PC-3 (cell line): ENCODE measurements at regions not wholly inside any gene's neighbourhood (a gene's known extent, or its start where the extent isn't known, plus 50 kb on each side); places are given as distances from the start of the nearest gene placed in this dataset.

Experiments
- ATAC-seq: fragments of 200-7000 bp; cut with Tn5 transposase; 2 replicates; pipeline ENCODE4 v1.9.1; 2020; ENCODE audit warnings: mild to moderate bottlenecking, moderate library complexity
- BruUV-seq: library from RNA; stranded (reverse); fragments of 400-500 nt; replicated peaks from 2 replicates; lab custom pipeline; 2021; lab: Mats Ljungman, UMichigan
- CTCF ChIA-PET: fragments of 300-600 bp; sonication (Branson Sonifier 250); formaldehyde crosslinking; loops from one replicate; lab custom pipeline; 2022; ENCODE audit warnings: antibody characterized with exemption; lab: Charles Lee
- POLR2A ChIA-PET: fragments of 300-600 bp; sonication (Branson Sonifier 250); formaldehyde crosslinking; loops from one replicate; lab custom pipeline; 2022; ENCODE audit warnings: antibody characterized with exemption; ENCODE audit not compliant: unreplicated experiment; lab: Charles Lee
- DNase-seq: peaks from one replicate; pipeline ENCODE4 v3.0.0-alpha.2; 2015
- H2AFZ ChIP-seq: fragments of 300-600 bp; sonication (generic); 2 replicates; pipeline ENCODE4 v1.6.0; 2016; ENCODE audit warnings: antibody characterized with exemption, low read length
- H3F3A ChIP-seq: fragments of 300-600 bp; sonication (generic); one replicate; pipeline ENCODE4 v1.6.0; 2017; ENCODE audit warnings: antibody characterized with exemption, low read length, control low read depth, mild to moderate bottlenecking; ENCODE audit not compliant: unreplicated experiment
- H3K27ac ChIP-seq: fragments of 300-600 bp; sonication (generic); 2 replicates; pipeline ENCODE4 v1.5.1; 2016; ENCODE audit warnings: mild to moderate bottlenecking, low read length
- H3K27me3 ChIP-seq: fragments of 300-600 bp; sonication (generic); 2 replicates; pipeline ENCODE4 v1.6.1; 2016; ENCODE audit warnings: low read length, mixed read lengths
- H3K36me3 ChIP-seq: fragments of 300-600 bp; sonication (generic); 2 replicates; pipeline ENCODE4 v1.6.1; 2016; ENCODE audit warnings: low read depth, mixed run types, low read length, mixed read lengths
- H3K4me1 ChIP-seq: fragments of 300-600 bp; sonication (generic); 2 replicates; pipeline ENCODE4 v1.5.1; 2016; ENCODE audit warnings: low read length; ENCODE audit not compliant: insufficient read depth
- H3K4me2 ChIP-seq: fragments of 300-600 bp; sonication (generic); 2 replicates; pipeline ENCODE4 v1.6.0; 2016; ENCODE audit warnings: low read length
- H3K4me3 ChIP-seq: fragments of 300-600 bp; sonication (generic); 2 replicates; pipeline ENCODE4 v1.5.1; 2016; ENCODE audit warnings: mild to moderate bottlenecking, low read length, mixed read lengths
- H3K79me2 ChIP-seq: fragments of 300-600 bp; sonication (generic); 2 replicates; pipeline ENCODE4 v1.6.1; 2017; ENCODE audit warnings: low read length, mixed read lengths
- H3K9ac ChIP-seq: fragments of 300-600 bp; sonication (generic); 2 replicates; pipeline ENCODE4 v1.6.0; 2016; ENCODE audit warnings: mild to moderate bottlenecking, low read length
- H3K9me2 ChIP-seq: fragments of 300-600 bp; sonication (generic); replicated peaks from 2 replicates; pipeline ENCODE4 v1.6.1; 2016; ENCODE audit warnings: mixed run types, low read length, mixed read lengths
- H3K9me3 ChIP-seq: fragments of 300-600 bp; sonication (generic); 2 replicates; pipeline ENCODE4 v1.6.1; 2016; ENCODE audit warnings: low read length, mixed read lengths
- H4K20me1 ChIP-seq: fragments of 300-600 bp; sonication (generic); 2 replicates; pipeline ENCODE4 v1.6.1; 2016; ENCODE audit warnings: low read length, mixed read lengths
- CTCF ChIP-seq: fragments of 300-600 bp; sonication (generic); conservative IDR thresholded peaks from 2 replicates; pipeline ENCODE4 v1.5.1; 2017; ENCODE audit warnings: antibody characterized with exemption, low read depth, mild to moderate bottlenecking, low read length
- EZH2 ChIP-seq: fragments of 300-600 bp; sonication (generic); IDR thresholded peaks from one replicate; pipeline ENCODE4 v1.6.1; 2017; ENCODE audit warnings: antibody characterized with exemption, mild to moderate bottlenecking, low read length; ENCODE audit not compliant: unreplicated experiment
- EZH2phosphoT487 ChIP-seq: fragments of 300-600 bp; sonication (generic); IDR thresholded peaks from 2 replicates; pipeline ENCODE4 v1.6.1; 2018; ENCODE audit warnings: mild to moderate bottlenecking, antibody characterized with exemption, low read length, borderline replicate concordance
- intact Hi-C: fragments of 100-400 bp; cut with micrococcal nuclease; formaldehyde crosslinking; loops from 2 replicates; pipeline ENCODE4 v1.9.0; 2023

- no peaks in the 10 kb centered on the region for H3K27me3 ChIP-seq
- H4K20me1 ChIP-seq, result no peaks in the 10 kb centered on the region
- BruUV-seq, result no TSS peak
- H3K4me1 ChIP-seq, result peaks cover 6% of the 10 kb centered on the region
- no peaks in the 10 kb centered on the region for H3K36me3 ChIP-seq
- H3K9ac ChIP-seq, result no peak overlapping the region
- no peaks in the 10 kb centered on the region for H3K9me3 ChIP-seq
- H2AFZ ChIP-seq, result no peak overlapping the region
- ChIA-PET CTCF (no interaction called here), POLR2A (no interaction called here)
- ATAC-seq (peak; percentile 30; the same call in 1 of the 2 replicates), DNase-seq (no peak)
- H3K4me2 ChIP-seq, result no peak overlapping the region
- H3K4me3 ChIP-seq, result no peak overlapping the region
- H3K9me2 ChIP-seq, result no peaks in the 10 kb centered on the region
- no peaks in the 10 kb centered on the region for H3K79me2 ChIP-seq
- intact Hi-C loops, result no loop called here
- H3K27ac ChIP-seq, result no peak overlapping the region
- TF ChIP-seq EZH2phosphoT487 (no peak), EZH2 (no peak), CTCF (no peak)
- no peaks in the 10 kb centered on the region for H3F3A ChIP-seq
Observed at GRCh38 chr10:33553748-33554571, 219.5 kb upstream of the NRP1 start.

DNA sequence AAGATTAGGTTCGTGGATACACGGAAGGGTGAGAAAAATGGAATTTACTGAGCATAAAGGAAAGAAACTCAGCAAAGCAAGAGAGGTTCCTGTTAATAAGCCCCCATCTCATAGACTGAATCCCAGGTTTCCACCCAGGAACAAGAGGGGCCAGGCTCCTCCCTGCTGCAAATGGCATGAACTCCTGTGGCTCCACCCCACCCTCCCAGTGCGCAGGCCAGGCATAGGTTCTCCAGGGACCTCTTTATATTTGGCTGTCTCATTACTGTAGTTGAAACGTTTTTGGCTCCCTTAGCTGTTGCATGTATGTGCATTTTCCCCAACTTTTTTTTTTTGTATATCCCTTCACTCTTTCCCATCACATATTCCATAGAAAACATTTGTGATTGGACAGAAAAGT is 217.8 kb upstream of the NRP1 start:
- H3K79me2 ChIP-seq, result no peaks in the 10 kb centered on the region
- no peaks in the 10 kb centered on the region for H3K9me3 ChIP-seq
- no peaks in the 10 kb centered on the region for H3K9me2 ChIP-seq
- no peak overlapping the region for H2AFZ ChIP-seq
- POLR2A ChIA-PET, result no interaction called here
- H3K4me2 ChIP-seq, result no peak overlapping the region
- H3K4me1 ChIP-seq, result no peaks in the 10 kb centered on the region
- no peaks in the 10 kb centered on the region for H3K27me3 ChIP-seq
- CTCF ChIA-PET, result no interaction called here
- intact Hi-C loops, result no loop called here
- no peak overlapping the region for H3K9ac ChIP-seq
- H3K4me3 ChIP-seq, result no peak overlapping the region
- H4K20me1 ChIP-seq, result no peaks in the 10 kb centered on the region
- ATAC-seq, result no peak
- TF ChIP-seq EZH2 (no peak), CTCF (no peak)
- DNase-seq, result no peak
- no peaks in the 10 kb centered on the region for H3F3A ChIP-seq
- no peaks in the 10 kb centered on the region for H3K36me3 ChIP-seq
- BruUV-seq, result no TSS peak
- no peak overlapping the region for H3K27ac ChIP-seq

DNA sequence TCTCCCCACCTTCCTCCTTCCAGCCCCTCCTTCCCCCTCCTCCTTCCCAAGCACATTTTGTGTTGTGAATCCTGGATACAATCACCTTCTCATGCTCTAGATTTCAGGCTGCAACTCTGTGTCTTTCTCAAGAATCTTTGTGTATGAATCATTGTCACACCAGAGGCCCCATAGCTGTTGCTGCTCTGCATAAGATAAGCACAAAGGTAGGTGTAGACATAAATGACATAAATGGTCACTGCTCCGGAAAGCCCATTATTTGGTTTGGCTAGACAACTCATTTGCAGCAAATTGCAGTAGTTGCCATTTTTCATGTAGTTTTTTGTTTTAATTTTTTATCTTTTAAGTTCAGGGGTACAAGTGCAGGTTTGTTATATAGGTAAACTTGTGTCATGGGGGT is 216.3 kb upstream of the NRP1 start:
- POLR2A ChIA-PET, result no interaction called here
- Histone ChIP-seq H2AFZ (no peak overlapping the region), H3K27ac (no peak overlapping the region), H3K9me2 (no peaks in the 10 kb centered on the region), H3K4me1 (no peaks in the 10 kb centered on the region), H3F3A (no peaks in the 10 kb centered on the region), H3K9me3 (no peaks in the 10 kb centered on the region), H3K27me3 (no peaks in the 10 kb centered on the region), H3K79me2 (no peaks in the 10 kb centered on the region), H3K36me3 (no peaks in the 10 kb centered on the region), H4K20me1 (no peaks in the 10 kb centered on the region), H3K9ac (no peak overlapping the region), H3K4me2 (no peak overlapping the region), H3K4me3 (no peak overlapping the region)
- DNase-seq (no peak), ATAC-seq (peak; percentile 23; the same call in 1 of the 2 replicates)
- CTCF ChIA-PET, result no interaction called here
- BruUV-seq, result no TSS peak
- intact Hi-C loops, result no loop called here
- TF ChIP-seq EZH2 (no peak), CTCF (no peak), EZH2phosphoT487 (no peak)
